ENCODE measurements at regions not wholly inside any gene's neighbourhood (a gene's known extent, or its start where the extent isn't known, plus 50 kb on each side); places are given as distances from the start of the nearest gene placed in this dataset.
"Not testable (repeated sequence)": the region's sequence is repeated elsewhere in the genome, so short reads cannot be mapped to it uniquely, and the experiment has no call there.

DNA sequence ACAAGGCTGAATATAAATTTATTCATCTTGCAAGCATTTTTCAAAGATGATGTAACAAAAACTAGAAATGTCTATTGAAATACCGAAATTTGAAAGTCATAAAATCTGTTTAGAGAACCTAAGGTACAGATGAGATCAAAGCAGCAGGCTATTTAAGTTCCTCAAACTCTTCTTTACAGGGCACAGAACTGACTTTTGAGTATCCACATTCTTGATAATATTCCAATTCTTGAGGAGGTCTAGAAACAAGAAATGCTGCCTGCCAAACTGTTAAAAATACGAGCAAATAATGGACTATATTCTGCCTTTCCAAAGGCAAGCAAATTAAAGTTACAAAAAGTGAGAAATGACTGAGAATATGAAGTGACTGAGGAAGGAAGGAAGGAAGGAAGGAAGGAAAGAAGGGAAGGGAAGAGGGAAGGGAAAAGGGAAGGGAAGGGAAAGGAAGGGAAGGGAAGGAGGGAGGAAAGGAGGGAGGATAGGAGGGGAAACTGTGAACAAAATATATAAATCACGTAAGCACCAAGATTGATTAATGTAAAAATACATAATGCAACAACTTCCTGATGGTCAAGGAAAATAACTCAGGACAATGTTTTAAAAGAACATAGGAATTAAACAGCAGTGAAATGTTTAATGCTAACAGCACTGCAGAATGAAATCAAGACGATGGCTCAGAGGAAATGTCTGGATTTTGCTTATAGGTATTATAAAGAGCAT, 248.9 kb upstream of the HNRNPA3 start:
- no peak for DNase-seq (ENCODE audit: low read depth, low spot score)

DNA sequence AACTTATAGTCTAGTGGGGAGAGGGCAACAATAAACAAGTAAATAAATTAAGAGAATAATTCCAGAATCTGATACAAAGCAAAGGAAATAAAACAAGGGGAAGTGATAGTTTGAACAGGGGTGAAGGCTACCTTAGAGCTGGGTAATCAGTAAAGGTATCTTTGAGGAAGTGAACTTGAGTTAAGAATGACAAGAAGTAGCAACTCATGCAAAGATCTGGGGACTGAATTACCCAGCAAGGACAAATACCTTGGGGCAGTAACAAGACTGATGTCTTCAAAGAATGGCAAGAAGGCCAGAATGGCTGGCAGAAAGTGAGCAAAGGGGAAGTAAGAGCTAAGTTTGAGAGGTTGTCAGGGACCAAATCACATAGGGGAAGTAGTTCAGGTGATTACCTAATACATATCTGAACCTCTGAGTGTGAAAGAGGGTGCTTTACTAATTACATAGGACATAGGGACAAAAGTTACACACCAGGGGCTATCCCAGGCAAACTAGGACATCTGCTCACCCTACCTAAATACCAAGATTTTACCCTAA, 244.6 kb upstream of the HNRNPA3 start:
- no peak for DNase-seq (ENCODE audit: low read depth, low spot score)

DNA sequence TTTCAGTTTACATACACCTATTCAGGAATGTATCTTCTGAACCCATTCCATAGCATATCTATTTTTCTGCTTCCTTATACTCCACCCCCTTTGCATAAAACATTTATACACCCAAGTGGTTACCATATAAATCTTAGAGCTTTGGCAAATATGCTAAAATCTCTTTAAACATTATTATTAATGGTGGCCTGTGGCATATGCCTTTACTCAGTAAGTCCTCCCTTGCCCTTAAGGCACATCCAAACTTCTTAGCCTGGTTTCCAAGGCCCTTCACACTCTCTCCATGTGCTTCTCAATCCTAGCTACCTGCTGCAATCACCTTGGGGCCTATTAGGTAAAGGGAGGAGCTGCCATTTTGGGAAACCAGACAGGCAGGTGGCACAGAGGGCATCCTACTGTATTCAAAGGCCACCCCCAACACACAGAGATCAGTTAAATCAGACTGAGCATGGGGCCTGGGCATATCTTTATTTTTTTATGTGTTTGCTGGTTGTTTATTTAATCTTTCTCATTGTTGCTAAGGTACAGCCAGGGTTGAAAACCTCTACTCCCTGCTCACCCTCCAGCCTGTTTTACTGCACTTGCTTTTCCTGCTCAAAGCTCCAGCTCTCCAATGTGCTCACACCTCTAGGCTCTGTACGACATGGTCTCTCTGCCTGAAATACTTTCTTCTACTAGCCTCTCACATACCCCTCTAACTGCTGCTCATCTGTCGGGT, 242.8 kb upstream of the HNRNPA3 start:
- DNase-seq (ENCODE audit: low read depth, low spot score): no peak

- no peak for DNase-seq (ENCODE audit: low read depth, low spot score)
Measured at GRCh38 chr2:176976736-176977685, 235.6 kb upstream of the HNRNPA3 start.

DNA sequence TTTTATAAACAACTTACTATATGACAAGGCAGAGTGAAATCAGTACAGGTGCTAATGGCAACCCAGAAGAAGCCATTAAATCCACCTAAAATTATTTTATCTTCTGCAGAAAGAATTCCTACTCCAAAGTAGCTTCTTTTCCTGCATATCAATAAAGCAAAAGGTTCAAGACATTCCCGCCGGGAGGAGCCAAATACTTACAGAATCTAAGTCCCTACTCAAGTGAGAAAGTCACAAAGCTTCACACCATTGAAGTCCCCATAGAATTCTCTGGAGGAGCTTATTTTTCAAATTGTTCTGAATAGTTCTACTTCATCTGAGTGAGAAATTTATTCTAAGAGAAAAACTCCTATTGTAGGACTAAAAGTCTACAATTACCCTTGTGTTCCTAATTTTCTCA, 233.7 kb upstream of the HNRNPA3 start:
- DNase-seq (ENCODE audit: low read depth, low spot score): no peak

GRCh38 chr2:176979981-176980710, 232.4 kb upstream of the HNRNPA3 start:
- DNase-seq (ENCODE audit: low read depth, low spot score): no peak

- no peak for DNase-seq (ENCODE audit: low read depth, low spot score)
Measured at GRCh38 chr2:176984987-176985386, 227.6 kb upstream of the HNRNPA3 start.

DNA sequence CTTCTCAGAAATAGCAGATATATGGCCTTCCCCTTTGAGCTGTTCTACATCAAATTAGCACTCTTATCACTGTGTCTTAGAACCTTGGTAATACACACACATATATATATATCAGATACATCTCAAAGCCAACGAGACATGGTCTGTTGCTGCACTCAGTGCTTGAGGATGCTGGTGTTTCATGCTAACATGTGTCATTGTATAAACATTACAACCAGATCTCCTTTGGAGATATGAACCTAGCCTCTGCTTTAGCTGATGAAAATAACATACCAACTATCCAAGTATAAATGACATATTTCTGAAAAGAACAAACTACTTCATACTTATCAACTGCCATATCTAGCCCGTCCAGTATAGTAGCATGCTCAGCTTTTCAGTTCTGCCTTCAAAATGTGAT, 226.7 kb upstream of the HNRNPA3 start:
- no peak for DNase-seq (ENCODE audit: low read depth, low spot score)

- DNase-seq (ENCODE audit: low read depth, low spot score): no peak
Measured at GRCh38 chr2:176986487-176986886, 226.1 kb upstream of the HNRNPA3 start.

- no peak for DNase-seq (ENCODE audit: low read depth, low spot score)
Measured at GRCh38 chr2:176991411-176991810, 221.2 kb upstream of the HNRNPA3 start.

GRCh38 chr2:176997074-176997791, 215.4 kb upstream of the HNRNPA3 start:
- DNase-seq (ENCODE audit: low read depth, low spot score): no peak

DNA sequence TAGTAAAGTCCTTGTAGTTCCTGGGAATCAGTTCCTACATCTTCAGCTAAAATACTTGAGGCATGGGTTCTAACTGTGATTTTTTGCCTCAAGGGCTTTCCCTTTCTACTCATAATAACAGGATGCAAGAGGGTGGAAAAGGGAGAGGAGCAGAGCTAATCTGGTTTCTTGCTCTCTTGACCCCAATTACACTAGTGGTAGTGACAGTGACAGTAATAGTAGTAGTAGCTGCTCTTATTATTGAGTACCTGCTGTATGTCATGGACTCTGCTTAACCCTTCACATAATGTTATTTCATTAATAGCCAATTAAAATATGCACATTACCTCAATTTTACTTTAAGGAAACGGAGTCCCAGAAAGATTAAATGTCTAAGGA, 214.8 kb upstream of the HNRNPA3 start:
- no peak for DNase-seq (ENCODE audit: low read depth, low spot score)

DNA sequence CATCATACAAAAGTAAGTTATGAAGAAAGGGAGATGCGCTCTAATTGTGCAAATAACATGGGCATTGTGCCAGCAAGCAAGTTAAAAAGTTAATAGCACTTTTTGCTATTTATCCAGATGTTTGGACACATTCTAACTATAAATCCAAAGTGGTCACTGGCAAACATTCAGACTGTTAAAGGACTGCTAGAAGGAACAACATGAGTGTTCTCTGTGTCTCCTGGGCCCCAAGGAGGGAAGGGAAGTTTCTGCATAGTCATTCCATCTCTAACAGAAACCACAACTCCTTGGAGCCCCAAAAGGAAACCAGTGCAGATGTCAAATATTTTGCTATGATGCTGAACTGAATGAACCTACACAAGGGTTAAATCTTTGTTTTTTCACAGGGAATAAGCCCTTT, 213.3 kb upstream of the HNRNPA3 start:
- DNase-seq (ENCODE audit: low read depth, low spot score): no peak

DNA sequence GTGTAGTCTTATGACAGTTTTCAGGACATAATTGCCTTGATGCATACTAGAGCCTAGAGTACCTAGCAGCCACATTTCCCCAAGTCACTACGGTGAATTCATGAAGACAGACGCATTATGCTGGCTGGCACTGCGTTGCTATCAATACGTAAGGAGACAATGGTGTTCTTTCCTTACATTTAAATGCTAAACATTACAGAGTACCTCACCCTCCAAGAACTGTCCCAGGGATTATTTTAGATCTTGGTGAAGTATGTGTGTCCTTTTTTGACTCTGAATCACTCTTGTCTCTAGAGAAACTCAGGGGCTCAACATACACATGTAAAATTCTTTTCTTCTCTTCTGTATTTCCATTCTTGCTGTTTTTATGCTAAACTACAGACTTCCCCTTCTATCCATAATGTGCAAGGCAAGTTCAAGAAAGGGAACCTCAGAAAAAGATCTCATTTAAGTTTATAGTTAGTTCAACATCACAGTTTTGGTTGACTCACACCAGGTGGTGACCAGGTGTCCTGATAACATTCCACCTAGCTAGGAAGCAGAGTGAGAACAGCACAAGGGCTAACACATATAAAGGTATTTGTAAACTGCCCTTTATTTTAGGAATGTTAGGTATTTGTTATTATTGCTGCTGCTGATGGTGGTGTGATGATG, 212.4 kb upstream of the HNRNPA3 start:
- DNase-seq (ENCODE audit: low read depth, low spot score): no peak

- no peak for DNase-seq (ENCODE audit: low read depth, low spot score)
Measured at GRCh38 chr2:177000715-177001072, 211.9 kb upstream of the HNRNPA3 start.

GRCh38 chr2:177001334-177001733, 211.3 kb upstream of the HNRNPA3 start:
- DNase-seq (ENCODE audit: low read depth, low spot score): no peak

DNA sequence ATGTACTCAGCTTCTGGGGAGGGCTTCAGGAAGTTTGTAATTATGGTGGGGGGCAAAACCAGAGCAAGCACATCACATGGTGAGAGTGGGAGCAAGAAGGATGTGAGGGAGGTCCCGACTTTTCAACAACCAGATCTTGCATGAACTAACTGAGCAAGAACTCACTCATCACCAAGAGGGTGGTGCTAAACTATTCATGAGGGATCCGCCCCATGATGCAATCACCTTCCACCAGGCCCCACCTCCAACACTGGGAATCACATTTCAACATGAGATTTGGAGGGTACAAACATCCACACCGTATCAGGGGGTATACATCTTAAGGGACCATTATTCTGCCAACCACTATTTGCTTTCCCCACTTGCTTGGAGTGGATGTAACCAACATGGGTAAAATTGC, 209.6 kb upstream of the HNRNPA3 start:
- DNase-seq (ENCODE audit: low read depth, low spot score): no peak

DNA sequence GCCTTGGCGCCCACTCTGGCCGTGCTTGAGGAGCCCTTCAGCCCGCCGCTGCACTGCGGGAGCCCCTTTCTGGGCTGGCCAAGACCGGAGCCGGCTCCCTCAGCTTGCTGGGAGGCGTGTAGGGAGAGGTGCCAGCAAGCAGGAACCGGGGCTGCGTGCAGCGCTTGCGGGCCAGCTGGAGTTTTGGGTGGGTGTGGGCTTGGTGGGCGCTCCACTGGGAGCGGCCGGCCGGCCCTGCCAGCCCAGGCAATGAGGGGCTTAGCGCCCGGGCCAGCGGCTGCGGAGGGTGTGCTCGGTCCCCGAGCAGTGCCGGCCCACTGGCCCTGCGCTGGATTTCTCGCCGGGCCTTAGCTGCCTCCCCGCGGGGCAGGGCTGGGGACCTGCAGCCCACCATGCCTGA, 204.9 kb upstream of the HNRNPA3 start:
- not testable (repeated sequence) for DNase-seq (ENCODE audit: low read depth, low spot score)

DNA sequence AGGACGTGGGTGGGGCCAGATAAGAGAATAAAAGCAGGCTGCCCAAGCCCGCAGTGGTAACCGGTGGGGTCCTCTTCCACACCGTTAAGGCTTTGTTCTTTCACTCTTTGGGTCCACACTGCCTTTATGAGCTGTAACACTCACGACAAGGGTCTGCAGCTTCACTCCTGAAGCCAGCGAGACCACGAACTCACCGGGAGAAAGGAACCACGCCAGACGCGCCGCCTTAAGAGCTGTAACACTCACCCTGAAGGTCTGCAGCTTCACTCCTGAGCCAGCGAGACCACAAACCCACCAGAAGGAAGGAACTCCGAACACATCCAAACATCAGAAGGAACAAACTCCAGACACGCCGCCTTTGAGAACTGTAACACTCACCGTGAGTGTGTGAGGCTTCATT, 203.9 kb upstream of the HNRNPA3 start:
- not testable (repeated sequence) for DNase-seq (ENCODE audit: low read depth, low spot score)

- DNase-seq (ENCODE audit: low read depth, low spot score): no peak
Measured at GRCh38 chr2:177010146-177010545, 202.4 kb upstream of the HNRNPA3 start.
